ENCODE measurements at regions not wholly inside any gene's neighbourhood (a gene's known extent, or its start where the extent isn't known, plus 50 kb on each side); places are given as distances from the start of the nearest gene placed in this dataset.

DNA sequence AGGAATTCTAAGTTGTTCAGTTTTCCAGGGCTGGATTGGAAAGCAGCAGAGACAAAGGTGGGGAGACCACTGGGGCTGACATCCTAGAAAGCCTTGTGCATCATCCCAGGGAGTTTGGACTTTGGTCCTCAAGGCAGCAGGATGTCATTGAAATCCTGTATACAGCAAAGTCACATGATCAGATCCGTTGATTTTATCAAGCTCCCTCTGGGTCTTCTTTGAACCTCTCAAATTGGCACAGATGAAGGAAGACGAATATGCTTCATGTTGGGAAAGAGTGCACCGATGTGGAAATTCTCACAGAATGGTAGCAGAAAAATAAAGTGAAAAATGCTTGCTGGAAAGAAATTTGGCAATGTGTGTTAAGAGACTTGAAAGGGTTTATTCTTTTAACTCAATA is 149.8 kb upstream of the TMTC4 start:
- POLR2A ChIA-PET (ENCODE audit: partially characterized antibody) = no interaction called here
- Histone ChIP-seq H3K4me1 (replicated peaks in 1 of 4; ENCODE audit: control insufficient read depth in 3 of 4, insufficient read depth in 4 of 4, low read length in 3 of 4) (peaks cover 0 to 5% (median 0%) of the 10 kb centered on the region in 4 experiments; a peak in 1 of 7 replicates), H2AK5ac (ENCODE audit: low read depth, low read length) (no peak overlapping the region), H3K23ac (ENCODE audit: insufficient read length) (no peak overlapping the region), H2BK120ac (replicated peaks; ENCODE audit: low read depth, low read length) (no peak overlapping the region), H3K56ac (replicated peaks; ENCODE audit: insufficient read length, low read depth, low read length) (no peak overlapping the region), H4K20me1 (replicated peaks in 1 of 2; ENCODE audit: control insufficient read depth in 1 of 2, insufficient read depth in 2 of 2, low read length in 2 of 2) (no peaks in the 10 kb centered on the region), H3K9ac (replicated peaks in 1 of 4; ENCODE audit: extremely low read depth in 1 of 4, low read depth in 3 of 4, low read length in 3 of 4) (no peak overlapping the region), H2BK15ac (ENCODE audit: low read length) (no peak overlapping the region), H2AFZ (ENCODE audit: low read length) (no peak overlapping the region), H4K5ac (ENCODE audit: insufficient read length, low read depth, low read length) (no peak overlapping the region), H3K4me3 (ENCODE audit: extremely low read depth in 1 of 4, insufficient read depth in 2 of 4, low read depth in 3 of 4, low read length in 4 of 4) (no peak overlapping the region), H3K4ac (replicated peaks; ENCODE audit: insufficient read length, low read depth, low read length) (no peak overlapping the region), H2BK12ac (ENCODE audit: low read depth, low read length) (no peak overlapping the region), H3K79me1 (ENCODE audit: low read depth, low read length) (no peaks in the 10 kb centered on the region), H4K91ac (replicated peaks; ENCODE audit: insufficient read length, low read length) (no peak overlapping the region), H2BK20ac (ENCODE audit: low read length) (no peak overlapping the region), H3K36me3 (ENCODE audit: control insufficient read depth in 2 of 4, insufficient read depth in 4 of 4, low read length in 3 of 4) (no peaks in the 10 kb centered on the region), H3K18ac (ENCODE audit: extremely low read depth, low read length) (no peak overlapping the region), H4K8ac (ENCODE audit: extremely low read depth, insufficient read depth, low read length) (no peak overlapping the region), H3K79me2 (ENCODE audit: control insufficient read depth in 1 of 2, insufficient read depth in 2 of 2, low read length in 2 of 2) (no peaks in the 10 kb centered on the region), H2BK5ac (ENCODE audit: low read depth, low read length) (no peak overlapping the region), H3K4me2 (ENCODE audit: insufficient read depth in 1 of 2, low read depth in 2 of 2, low read length in 2 of 2) (no peak overlapping the region), H3K23me2 (ENCODE audit: low read depth, low read length) (no peaks in the 10 kb centered on the region), H3K27me3 (replicated peaks in 1 of 4; ENCODE audit: control insufficient read depth in 3 of 4, extremely low read depth in 1 of 4, insufficient read depth in 3 of 4, low read length in 3 of 4) (no peaks in the 10 kb centered on the region), H3K27ac (ENCODE audit: low read depth, low read length) (no peak overlapping the region), H3K14ac (ENCODE audit: insufficient read length) (no peak overlapping the region), H3K9me3 (ENCODE audit: insufficient read depth in 2 of 2, low read depth in 1 of 2, low read length in 1 of 2) (no peaks in the 10 kb centered on the region)
- CTCF ChIA-PET (ENCODE audit: partially characterized antibody) = interaction anchor here (1.0 to 8.2 kb wide), 2 partner anchors 9 to 103 kb away, joined by 3 to 51 read pairs; no protein-coding TSS in a partner anchor
- WGBS, 2 experiments (ENCODE audit: extremely low coverage in 1 of 2, insufficient coverage in 1 of 2, insufficient read length in 1 of 2, insufficient replicate concordance in 2 of 2, low coverage in 1 of 2, low lambda C conversion rate in 2 of 2, missing lambda C conversion rate in 1 of 2) = 95% methylated on average over 3 of the region's 3 CpGs; no CpG with 5 or more reads in 1 of the 2 experiments
- DNase-seq (ENCODE audit: low read depth in 1 of 2, low spot score in 2 of 2) = no peak
- no peak for FAIRE-seq
- TF ChIP-seq TEAD4 (IDR thresholded peaks at IDR 0.05; ENCODE audit: low read depth, low read length) = no peak
- TF ChIP-seq GTF2F1 (IDR thresholded peaks at IDR 0.05; ENCODE audit: borderline replicate concordance, low read depth, low read length) = no peak
- TF ChIP-seq BRCA1 (IDR thresholded peaks at IDR 0.05; ENCODE audit: low read depth, low read length) = no peak
- no peak for TF ChIP-seq JUND (IDR thresholded peaks at IDR 0.05; ENCODE audit: low read length)
- TF ChIP-seq SP1 (IDR thresholded peaks at IDR 0.05; ENCODE audit: low read depth, low read length) = no peak
- TF ChIP-seq EGR1 (IDR thresholded peaks at IDR 0.05; ENCODE audit: borderline replicate concordance, low read depth, low read length) = no peak
- no peak for TF ChIP-seq CBX5 (IDR thresholded peaks at IDR 0.05; ENCODE audit: low read depth, low read length)
- no peak for TF ChIP-seq NANOG (IDR thresholded peaks at IDR 0.05; ENCODE audit: insufficient read depth, low read depth, low read length, poor library complexity, severe bottlenecking)
- no peak for TF ChIP-seq RAD21 (IDR thresholded peaks at IDR 0.05 in 1 of 2, conservative IDR thresholded peaks at IDR 0.05 in 1 of 2; ENCODE audit: low read depth in 2 of 2, low read length in 2 of 2)
- no peak for TF ChIP-seq KDM1A (IDR thresholded peaks at IDR 0.05; ENCODE audit: borderline replicate concordance, low read length)
- no peak for TF ChIP-seq HDAC6 (IDR thresholded peaks at IDR 0.05; ENCODE audit: low read depth, low read length)
- TF ChIP-seq SIRT6 (IDR thresholded peaks at IDR 0.05; ENCODE audit: low read length) = no peak
- TF ChIP-seq SRF (IDR thresholded peaks at IDR 0.05; ENCODE audit: low read depth, low read length) = no peak
